NCI-H1417 (cell line): ENCODE measurements at regions not wholly inside any gene's neighbourhood (a gene's known extent, or its start where the extent isn't known, plus 50 kb on each side); places are given as distances from the start of the nearest gene placed in this dataset.
"Not testable (repeated sequence)": the region's sequence is repeated elsewhere in the genome, so short reads cannot be mapped to it uniquely, and the experiment has no call there.

ENCODE experiments used
- DNase-seq, 3 experiments: peaks; one replicate each; lab custom pipeline; 2025; lab: John Stamatoyannopoulos, UW

DNA sequence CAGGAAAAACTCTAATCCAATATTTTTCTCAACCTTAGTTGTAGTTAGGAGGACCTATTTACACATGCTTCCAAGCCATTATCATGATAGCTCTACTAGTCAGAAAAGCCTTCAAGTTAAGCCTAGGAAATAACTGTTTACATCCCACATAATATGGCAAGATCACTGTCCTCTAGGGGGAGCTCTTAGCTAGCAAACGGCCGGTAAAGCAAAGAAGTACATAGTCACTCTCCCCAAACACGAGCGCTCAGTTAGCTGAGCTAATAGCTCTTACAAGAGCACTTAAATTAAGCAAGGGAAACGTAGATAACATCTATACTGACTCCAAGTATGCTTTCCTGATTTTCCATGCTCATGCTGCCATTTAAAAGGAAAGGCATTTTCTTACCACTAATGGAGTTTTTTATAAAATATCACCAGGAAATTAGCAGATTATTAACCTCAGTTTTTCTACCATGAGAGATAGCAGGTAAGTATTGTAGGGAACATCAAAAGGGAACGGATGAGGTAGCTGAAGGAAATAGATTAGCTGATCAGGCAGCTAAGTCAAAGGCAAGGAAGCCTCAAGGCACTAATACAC, 100.6 kb upstream of the PABPC3 start:
- peak; percentile 53 to 86 (median 82) for DNase-seq

DNA sequence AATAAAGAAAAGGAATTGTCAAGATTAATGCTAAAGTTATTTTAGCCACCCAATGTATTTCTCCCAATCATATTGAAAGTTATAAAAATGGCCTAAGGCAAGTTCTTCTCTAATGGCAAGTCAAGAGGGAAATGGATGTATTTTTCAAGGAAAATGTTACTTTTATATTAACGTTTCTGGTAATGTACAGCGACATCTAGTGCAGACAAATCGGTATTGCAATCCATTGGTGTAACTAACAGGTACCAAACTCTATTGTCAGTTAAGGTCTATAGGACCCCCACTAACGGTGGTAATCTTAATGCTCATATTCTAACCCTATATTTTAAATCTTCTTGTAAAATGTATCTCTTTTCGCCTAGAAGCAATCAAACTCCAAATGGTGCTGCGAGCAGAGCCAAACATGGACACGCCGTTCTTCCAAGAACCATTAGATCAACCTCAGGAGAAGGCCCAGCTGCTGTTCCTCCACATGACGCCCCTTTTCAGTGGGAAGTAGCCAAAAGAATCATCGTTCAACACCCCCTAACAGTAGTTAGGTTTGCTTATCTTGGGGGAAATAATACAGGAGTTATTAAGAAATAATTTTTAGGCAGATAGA, 98.5 kb upstream of the PABPC3 start:
- DNase-seq, result peak in 2 of 3 experiments; percentile 21 to 56

DNA sequence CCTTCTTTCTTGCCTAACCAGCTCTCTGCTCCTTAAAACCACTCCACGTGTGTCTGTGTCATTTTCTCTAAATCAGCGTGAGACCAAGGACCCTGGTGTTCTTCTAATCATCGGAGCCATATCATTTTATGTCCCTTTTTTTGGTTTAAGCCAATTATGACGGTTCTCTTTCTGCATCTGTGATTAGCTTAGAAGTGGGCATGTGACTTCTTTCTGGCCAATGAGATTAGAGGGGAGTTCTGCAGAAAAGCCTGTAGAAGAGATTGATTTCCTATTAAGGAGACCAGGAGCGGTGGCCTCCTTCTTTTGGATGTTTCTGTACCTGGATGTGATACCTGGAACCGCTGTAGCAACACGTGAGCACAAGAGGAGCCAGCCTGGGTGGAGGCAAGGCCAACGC, 97.5 kb upstream of the PABPC3 start:
- no peak for DNase-seq

DNA sequence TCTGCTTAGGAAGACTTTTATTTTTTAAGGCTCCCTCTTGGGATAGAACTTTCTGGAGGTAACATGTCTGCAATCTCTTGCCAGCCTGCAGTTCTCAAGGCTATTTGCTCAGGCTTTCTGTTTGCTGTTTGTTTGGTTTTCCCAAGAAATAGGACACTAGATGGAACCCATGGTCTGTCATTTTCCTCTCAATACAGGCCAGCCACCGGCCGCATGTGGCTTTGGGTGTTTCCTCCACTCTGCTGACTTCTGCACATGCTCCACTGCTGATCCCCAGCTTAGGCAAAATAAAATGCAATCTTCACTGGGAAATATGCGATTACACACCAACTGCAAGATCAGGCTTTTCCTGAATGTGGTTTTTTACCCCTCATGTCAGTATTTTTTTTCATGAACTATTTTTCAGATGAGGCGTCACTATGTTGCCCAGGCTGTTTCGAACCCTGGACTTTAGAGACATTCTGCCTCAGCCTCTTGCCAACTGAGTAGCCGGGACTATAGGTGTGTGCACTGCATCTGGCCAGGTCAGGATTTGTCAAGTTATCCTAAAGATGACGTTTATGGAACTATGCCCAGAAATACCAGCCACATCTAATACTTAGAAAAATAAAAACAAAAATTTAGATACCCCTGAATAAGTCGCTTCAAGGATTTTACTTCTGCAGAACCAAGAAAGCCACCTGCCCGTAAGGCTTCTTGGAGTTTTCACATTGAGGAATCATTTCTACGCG, 94.3 kb upstream of the PABPC3 start:
- peak in 1 of 3 experiments; percentile 6 for DNase-seq

DNA sequence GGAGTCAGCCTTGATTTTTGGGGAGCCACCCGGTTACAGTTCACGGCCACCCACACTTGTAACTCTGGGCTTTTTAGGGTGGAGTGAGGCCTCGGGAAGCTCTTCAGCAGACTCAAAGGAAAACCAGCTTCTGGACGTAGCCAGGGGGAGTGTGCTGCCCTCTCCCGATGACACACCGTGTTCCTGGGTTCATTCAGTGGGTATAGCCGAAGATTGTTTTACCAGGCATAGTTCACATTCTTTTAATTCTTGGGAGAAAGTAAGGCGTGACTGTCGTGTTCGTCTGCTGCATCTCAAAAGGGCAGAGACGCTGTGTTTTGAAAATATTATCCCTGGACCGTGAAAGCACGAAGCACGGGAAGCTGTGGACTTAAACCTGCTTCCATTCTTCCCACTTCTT, 93.6 kb upstream of the PABPC3 start:
- DNase-seq, result not testable (repeated sequence)

DNA sequence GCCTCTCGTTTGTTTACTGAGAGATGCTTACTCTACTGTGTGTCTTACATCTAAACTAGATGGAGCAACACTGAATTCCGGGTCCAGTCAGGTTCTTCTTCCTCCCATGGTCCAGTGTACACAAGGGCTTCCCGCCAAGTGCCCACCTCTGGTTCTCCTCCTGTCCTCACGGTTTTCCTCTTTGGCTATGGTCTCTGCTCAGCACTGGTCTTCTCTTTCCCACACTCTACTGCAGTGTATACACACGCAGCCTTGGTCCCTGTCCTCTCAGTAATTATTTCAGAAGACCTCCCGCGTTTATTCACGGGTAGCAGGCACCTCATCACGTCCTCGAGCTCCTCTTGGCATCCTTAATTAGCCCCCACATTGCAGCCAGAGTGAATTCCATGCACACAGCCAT, 91.4 kb upstream of the PABPC3 start:
- DNase-seq, result not testable (repeated sequence)

DNA sequence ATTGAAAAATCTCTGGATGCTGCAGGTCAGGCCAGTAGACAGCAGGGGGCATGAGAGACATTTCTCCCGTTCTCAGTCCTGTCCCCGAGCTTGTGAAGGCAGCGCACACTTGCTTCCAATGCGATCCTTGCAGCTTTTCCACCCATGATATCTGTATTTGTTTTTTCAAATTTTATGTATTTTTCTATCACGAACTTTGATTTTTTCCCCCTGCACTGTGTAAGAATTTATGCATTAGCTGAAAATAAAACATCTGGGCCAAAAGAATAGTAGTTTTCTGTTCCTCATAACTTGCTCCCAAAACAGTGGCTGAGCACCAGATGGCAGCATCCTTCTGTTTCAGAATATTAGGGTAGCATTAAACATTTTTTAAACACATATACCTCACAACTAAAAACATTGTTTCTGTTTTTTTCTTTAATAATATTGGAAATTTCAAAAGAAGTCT, 90.9 kb upstream of the PABPC3 start:
- peak in 2 of 3 experiments; percentile 39 to 62 for DNase-seq

DNA sequence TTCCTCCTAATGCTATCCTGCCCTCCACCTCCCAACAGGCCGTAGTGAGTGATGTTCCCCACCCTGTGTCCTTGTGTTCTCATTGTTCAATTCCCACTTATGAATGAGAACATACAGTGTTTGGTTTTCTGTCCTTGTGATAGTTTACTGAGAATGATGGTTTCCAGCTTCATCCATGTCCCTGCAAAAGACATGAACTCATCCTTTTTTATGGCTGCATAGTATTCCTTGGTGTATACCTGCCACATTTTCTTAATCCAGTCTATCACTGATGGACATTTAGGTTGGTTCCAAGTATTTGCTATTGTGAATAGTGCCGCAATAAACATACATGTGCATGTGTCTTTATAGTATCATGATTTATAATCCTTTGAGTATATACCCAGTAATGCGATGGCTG, 88.5 kb upstream of the PABPC3 start:
- DNase-seq, result not testable (repeated sequence)

DNA sequence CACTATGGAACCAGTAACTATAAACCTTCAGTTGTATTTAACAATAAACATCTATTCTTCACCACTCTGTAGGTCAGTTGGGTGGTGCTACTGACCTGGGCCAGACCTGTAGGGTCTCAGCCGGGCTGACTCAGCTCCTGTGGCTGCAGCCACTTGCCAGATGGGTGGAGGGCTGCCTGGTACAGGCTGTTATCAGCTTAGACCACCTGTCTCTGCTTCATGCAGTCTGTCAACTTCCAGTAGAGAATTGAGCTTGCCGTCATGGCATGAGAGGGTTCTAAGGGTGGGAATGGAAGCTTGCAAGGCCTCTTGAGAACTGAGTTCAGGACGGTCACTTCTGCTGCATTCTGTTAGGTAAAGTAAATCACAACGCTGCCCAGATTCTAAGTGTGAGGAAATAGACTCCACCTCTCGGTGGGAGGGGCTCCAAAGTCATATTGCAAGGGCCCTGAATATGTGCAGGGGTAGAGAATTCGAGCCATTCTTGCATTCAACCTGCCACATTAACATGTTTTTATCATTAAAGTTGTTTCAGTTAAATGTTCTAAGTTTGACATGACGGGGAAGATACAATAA, 81.5 kb upstream of the PABPC3 start:
- not testable (repeated sequence) for DNase-seq

DNA sequence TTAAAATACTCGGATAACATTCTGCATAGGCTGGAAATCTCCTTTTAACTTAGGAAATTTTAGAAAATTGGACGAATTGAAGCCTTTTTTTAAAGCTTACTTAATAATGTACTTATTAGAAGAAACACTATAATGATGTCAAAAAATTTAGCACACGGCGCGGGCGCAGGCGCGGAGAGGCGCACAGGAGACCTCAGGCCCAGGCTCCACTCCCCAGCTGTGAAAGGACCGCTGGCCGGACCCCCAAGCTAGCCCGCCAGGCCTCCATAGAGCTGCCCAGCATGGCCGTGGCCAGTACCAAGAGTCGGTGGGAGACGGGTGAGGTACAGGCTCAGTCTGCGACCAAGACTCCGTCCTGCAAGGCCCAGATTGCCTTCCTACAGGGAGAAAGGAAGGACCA, 78.8 kb upstream of the PABPC3 start:
- DNase-seq, result not testable (repeated sequence)

DNA sequence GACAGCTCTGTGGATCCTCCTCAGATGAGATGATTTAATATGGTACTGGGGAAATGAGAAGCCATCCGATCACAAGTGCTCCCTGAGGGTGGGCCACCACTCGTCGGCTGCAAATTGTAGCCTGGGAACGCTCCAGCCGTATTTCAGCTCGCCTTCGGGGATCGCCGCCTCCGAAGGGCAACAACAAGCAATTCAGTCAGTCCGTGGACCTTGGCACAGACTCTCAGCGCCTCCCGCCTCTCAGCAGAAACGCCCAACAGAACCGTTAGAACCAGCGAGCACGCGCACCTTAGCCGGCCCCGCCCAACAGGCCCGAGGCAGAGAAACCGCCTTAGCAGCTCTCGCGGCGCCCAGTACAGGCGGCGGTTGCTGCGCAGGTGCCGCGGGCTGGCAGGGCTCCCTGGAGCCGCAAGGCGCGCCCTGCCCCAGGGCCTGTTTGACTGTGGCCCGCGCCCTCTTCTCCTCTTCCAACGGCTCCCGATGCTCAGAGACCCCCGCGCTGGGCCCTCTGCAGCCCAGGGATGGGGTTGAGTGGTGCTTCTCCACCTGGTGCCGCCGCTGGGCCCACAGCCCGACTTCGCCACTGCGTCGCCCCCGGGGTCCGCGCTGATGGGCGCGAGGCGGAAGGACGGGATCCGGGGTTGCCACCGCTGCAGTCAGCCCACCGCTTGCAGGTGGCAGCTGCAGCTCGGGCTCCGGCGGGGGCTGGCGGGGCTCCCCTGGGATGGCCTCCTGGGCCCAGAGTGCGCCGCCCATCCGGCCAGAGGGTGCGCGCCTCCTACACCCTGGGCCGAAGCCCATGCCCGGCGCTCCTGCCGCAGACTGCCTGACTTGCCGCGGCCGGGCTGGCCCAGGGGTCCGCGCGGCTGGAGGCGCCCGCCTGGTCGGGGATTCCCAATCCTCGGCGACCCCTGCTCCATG, 77.9 kb upstream of the PABPC3 start:
- peak; percentile 61 to 87 (median 81) for DNase-seq

DNA sequence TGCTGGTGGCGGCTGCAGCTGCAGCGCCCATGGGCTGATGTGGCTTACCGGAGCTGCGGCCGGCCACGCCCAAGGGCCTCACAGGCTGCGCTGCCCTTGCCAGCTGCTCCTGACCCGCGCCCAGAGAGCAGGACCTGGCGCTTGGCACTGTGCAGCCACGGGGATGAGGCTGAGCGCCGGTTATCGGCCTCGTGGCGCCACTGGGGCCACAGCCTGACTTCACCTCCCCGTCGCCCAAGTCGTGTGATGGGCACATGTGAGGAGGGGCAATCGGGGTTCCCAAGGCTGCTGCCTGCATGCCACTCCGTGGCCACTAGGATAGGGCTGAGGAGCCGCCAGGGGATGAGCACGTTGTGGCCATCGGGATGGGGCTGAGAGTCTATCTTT, 77.2 kb upstream of the PABPC3 start:
- peak in 2 of 3 experiments; percentile 74 to 75 for DNase-seq

DNA sequence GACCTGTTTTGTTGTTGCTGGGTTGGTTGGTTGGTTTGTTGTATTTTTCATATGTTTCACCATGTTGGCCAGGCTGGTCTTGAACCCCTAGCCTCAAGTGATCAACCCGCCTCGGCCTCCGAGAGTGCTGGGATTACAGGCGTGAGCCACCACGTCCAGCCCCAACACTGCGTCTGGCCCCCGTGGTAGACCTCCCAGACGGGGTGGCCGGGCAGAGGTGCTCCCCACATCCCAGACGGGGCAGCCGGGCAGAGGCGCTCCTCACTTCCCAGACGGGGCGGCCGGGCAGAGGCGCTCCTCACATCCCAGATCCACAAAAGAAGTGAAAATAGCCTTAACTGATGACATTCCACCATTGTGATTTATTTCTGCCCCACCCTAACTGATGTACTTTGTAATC, 76.2 kb upstream of the PABPC3 start:
- not testable (repeated sequence) for DNase-seq

DNA sequence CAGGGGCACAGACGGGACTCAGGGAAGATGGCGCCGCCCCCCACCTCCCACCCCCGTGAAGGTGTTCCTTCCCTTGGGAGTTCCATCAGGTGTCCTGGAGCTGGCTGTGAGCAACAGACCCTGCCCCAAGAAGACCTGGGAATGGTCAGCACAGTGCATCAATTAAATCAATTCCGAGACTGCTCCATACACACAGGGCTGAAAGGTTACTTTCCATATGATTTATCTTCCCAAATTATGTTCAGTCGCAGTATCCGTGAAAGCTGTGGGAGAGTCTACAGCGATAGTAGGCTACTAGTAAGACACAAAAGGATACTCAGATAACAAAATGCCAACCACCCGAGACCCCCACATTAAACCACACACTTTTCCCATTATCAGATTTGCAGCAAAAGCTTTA, 71.8 kb upstream of the PABPC3 start:
- DNase-seq, result no peak

DNA sequence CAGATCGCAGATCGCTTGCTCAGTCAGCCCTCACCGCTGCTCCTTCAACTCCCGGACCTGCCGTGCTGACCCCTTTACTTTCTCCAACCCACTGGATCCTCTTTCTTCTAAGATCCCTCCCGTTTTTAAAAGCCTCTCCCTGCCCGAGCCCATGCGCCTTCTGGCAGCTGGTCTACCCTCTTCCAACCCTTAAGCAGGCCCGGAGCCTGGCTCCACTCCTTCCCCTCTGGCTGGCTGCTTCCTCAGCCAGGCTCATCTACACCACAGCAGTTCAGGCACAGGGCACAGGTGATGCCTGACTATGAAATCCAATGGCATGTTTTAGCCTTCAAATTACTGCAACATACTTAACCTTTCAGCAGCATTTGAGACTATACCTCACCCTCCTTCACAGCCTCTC, 63.8 kb upstream of the PABPC3 start:
- DNase-seq, result no peak

DNA sequence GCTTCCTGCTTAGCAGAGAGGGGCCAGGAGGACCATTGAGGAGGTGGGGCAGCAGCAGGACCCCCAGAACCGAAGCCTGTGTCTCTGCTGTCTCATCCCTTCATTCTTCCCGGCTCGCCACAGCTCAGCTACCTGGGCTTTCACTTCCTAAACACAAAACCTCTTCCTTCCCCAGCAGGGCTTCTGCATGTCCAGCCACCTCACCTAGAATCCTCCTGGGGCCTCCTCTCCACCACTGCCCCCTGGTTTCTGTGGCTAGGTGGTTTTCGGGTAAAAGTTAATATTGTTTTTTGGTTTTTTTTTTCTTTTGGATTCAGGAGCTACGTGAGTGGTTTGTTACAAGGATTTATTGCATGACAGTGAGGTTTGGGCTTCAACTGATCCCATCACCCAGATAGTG, 61.8 kb upstream of the PABPC3 start:
- DNase-seq, result no peak

DNA sequence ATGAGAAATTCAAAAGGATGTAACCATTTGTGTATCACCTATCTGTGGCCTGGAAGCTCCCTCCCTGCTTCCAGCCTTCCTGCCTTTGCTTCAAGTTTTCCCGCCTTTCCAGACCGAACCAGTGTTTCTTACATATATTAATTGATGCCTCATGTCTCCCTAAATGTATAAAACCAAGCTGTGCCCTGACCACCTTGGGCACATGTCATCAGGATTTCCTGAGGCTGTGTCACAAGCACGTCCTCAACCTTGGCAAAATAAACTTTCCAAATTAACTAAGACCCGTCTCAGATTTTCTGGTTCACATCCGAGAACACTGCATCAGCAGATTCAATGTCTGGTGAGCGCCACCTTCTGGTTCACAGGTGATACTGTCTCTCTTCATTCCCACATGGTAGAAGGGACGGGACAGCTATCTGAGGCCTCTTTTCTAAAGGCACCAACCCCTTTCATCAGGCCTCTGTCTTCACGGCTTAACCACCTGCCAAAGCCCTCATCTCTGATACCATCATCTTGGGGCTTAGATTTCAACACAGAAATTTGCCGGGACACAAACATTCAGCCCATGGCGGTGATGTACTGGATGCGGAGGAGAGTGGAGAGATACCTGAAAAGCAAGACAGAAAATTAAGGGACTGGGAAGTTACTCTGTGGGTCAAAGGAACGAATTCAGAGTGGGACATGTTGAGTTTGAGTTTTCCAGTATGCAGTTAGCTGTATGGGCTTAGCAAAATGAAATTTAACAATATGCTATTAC, 58.7 kb upstream of the PABPC3 start:
- peak; percentile 25 to 74 (median 49) for DNase-seq

DNA sequence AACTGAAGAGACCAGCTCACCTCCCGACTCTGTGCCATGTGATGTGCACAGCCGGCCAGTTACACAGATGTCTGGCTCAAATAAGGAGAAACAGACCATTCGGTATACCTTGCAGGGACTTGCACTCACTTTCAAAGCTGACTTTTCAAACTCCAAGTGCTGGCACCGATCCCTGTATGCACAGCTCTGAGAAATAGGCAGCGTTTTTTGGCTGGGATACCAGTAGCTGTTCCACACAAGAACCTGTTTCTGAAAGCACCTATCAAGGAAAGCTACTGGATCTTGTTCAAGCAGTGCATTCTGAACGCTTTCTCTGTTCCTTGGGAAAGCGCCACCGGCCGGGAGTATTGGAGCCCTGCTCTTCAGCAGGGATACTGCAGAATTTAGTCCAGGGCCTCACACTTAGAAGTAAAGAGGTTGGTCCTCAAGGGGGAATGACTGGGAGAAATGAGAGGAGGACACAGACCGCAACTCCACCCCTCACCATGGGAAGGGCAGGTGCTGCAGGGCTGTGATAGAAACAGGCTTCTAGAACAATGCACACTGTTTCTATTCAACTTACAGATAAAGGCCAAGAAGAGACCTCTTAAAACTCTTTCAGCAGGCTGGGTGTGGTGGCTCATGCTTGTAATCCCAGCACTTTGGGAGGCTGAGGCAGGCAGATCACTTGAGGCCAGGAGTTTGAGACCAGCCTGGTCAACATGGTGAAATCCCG, 53.6 kb upstream of the PABPC3 start:
- DNase-seq, result peak in 1 of 3 experiments; percentile 41

DNA sequence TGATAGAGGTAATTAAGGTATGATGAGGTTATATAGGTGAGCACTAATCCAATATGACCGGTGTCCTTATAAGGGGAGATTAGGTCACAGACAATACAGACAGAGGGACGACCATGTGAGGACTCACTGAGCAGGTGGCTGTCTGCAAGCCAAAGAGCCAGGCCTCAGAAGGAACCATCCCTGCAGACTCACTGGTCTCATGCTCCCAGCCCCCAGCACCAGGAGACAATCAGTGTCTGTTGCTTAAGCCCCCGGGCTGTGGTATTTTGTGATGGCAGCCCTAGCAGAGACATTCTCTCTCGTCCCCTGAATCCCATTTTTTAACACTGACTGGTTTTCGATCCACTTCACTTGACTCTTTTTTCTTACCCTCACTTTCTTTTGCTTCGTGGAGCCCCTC, 51.9 kb upstream of the PABPC3 start:
- no peak for DNase-seq
